HG03442 (cell line): ENCODE measurements at regions not wholly inside any gene's neighbourhood (a gene's known extent, or its start where the extent isn't known, plus 50 kb on each side); places are given as distances from the start of the nearest gene placed in this dataset.

ENCODE experiments used
- ATAC-seq: cut with Tn5 transposase; IDR thresholded peaks from one replicate; pipeline ENCODE4 v1.9.1; 2021; ENCODE audit warnings: mild to moderate bottlenecking, moderate library complexity; ENCODE audit not compliant: unreplicated experiment

DNA sequence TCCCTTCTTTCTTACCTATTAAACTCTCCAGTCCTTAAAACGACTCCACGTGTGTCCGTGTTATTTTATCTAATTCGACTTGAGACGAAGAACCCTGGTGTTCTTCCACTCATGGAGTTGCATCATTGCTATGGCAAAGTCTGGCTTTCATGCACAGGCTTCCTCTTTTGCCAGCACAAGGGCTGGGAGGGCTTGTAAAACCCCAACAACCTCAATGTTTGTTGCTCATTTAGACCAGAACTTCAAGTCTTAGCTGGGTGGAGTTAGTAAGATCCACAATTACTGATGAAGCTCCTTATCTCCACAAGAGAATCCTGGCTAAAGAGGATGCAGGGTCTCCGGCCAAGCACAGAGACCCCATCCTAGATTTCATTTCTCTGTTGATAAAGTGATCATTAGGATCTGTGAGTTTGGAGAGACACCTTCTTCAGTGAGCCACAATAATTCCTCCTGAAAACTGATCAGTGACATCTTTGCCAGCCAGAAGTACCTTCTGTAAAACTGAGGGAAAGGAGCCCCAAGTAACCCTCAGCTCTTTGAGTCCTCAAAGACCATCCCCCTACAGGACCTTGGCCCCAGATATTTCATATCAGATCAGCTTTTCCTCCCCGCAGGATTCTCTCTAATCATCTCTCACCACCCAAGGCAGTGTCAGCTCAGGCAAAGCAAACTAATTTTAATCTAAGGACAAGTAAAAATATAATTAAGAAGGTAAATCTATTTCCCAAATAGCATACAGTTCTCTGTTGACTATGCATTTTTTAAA, 514.6 kb downstream of the FUT8 start:
- no peak for ATAC-seq

DNA sequence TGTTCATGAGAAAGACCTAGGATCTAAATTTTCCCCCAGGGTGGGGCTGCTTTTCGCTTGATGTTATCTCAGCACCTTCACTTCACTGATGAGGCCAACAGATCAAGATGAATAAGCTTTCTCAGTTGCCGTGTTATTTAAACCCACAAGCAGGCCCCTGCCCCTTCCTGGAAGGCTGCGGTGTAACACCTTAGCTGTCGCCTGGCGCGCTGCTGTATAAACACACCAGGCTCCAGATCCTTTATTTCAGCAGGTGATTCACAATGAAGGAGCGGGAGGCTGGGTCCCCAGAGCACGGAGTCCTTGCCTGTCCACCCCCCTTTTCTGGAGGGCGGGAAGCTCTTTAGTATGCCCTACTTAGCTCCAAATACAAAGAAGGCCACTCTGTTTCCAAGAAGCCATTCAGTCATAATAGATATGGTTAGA, 515.4 kb downstream of the FUT8 start:
- no peak for ATAC-seq

DNA sequence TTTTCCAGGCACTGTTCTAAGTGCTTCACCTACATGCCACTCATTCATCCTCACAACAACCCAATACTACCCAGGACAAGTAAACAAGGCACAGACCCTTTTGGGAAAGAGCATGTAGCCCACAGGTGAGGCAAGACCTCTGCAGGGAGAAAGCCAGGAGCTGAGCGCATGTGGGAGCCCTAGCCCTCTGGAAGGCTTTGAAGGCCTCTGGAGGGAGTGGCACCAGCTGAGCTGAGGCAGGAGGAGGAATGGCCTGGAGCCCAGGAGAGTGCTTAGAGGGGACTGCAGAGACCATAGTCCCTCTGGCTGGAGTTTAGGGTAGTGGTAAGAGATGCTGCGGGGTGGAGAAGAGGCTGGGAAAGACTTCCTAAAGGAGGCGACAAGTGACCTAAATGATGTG, 516.5 kb downstream of the FUT8 start:
- no peak for ATAC-seq

DNA sequence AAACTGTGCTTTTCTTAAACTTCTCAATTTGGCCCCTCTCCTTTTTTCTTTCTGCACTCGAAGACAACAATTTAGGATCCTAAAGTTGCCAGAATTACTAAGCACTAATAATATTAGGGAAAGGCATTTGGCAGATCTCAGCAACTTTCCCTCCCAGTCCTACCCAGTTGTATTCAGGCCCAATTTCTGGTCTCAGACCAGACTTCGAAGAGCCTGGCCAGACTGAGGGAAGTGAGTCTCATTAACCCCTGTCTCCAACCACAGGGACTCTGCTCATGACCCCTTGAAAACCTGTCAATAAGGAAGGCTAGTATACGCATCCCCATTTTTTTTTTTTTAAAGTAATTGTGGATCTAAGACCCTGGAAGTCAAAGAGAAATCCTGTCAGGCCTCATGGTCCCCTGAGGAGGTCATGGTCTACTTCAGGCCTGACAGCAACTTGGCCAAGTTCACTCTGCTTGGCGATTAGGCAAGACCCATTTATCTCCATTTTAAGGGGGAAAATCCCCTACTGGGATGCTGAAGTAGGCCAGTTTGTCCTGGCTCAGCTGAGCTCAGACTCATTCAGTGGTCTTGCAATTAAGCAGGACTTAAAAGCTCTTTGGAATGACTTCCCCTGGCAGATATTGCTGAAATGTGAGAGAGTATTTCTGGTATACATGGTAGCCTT, 521.0 kb downstream of the FUT8 start:
- no peak for ATAC-seq

DNA sequence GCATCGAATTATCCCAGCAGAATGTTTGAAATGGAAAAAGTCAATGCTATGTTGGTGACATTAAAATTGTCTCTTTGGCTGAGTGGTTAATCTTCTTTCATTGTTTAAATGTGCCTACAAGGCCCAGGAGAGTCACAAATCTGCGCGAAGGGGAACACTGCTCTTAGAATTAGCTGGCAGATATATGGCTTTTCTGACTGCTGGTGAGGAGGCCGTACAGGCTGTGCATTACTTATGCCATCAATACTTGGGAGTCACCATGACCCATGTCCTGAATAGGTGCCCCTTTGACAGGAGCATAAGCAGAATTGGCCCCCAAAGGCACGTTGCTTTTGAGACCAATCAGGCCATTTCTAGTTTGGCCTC, 521.5 kb downstream of the FUT8 start:
- no peak for ATAC-seq

DNA sequence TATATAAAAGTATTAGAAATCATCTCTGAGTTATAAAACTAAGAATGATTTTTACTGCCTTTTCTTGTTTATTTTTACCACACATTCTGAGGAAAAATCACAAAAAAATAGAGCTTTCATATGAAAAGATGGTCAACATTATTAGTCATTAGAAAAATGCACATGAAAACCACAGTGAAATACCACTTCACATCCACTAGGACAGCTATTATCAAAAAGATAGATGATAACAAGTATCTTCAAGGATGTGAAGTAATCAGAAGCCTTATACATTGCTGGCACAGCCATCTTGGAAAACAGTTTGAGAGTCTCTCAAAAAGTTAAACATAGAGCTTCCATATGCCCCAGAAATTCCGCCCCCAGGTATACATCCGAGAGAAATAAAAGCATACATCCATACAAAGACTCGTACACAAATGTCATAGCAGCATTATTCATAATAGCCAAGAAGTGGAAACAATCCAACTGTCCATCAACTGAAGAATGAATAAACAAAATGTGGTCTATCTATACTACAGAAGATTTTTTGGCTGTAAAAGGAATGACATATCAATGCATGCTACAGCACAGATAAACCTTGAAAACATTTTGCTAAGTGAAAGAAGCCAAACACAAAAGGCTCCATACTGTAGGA, 523.9 kb downstream of the FUT8 start:
- no peak for ATAC-seq

DNA sequence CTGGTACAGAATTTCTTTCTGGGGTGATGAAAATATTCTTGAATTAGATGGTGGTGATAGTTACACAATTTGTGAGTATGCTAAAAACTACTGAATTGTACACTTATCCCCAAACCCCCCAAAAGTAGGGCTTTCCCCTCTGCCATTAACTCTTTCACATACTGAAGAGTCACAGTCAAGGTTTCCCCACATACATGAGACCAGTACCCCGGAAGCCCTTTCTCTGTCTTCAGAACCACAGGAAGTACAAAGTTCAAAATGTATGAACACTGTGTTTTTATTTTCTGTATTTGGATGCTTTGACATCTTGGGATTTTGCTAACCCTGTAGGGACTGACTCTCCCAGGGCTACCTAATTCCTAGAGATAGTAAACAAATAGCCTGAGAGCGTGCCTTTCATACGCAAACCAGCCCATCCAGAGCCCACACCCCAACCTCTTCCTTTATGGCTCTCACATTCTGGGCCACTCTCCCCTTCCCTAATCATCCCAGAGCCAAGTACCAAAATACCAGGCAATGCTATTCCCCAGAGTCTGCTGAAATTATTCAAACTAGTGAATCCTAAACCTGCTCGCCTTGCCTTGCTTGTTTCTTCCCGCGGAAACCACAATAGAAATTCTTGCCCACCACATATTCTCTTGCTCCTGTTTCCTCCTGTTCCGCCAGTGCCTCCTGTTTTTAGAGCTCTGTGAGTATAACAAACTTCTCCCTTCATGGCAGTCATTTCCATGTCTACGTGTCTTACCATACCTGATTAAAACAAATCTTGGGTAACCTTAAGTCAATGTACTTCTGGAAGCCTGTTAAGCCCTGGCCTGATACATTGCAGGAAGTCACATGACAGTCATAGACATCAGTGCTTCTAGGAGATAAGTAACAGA, 524.8 kb downstream of the FUT8 start:
- no peak for ATAC-seq

DNA sequence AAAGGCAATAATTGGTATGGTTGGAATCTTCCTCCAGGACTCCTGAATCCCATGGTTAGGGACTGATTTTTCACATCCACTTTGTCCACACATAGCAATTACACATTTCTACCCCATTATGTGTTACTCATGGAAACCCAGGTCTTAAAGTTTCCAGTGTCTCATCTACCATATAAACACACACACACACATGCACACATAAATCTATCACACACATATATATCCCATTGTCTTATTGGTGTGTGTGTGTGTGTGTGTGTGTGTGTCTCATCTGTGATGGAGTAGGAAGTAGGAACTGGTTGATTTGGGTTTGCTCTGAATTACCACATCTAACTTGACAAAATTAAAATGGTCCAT, 525.4 kb downstream of the FUT8 start:
- no peak for ATAC-seq

DNA sequence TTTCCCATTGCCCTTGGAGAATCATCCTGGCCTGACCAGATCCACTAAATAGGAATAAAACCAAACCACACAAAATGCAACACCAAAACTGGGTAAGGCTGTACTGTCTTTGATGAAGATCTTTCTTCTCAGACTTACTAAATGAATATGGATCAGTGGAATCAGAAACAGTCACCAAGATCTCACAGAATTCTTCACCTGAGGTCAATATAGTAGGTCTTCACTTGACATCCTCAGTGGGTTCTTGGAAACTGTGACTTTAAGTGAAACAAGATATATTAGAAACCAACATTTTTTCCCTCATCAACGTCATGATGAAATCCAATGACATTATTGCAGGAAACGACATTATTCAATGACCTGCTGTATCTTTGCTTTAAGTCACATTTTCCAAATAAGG, 526.2 kb downstream of the FUT8 start:
- no peak for ATAC-seq

DNA sequence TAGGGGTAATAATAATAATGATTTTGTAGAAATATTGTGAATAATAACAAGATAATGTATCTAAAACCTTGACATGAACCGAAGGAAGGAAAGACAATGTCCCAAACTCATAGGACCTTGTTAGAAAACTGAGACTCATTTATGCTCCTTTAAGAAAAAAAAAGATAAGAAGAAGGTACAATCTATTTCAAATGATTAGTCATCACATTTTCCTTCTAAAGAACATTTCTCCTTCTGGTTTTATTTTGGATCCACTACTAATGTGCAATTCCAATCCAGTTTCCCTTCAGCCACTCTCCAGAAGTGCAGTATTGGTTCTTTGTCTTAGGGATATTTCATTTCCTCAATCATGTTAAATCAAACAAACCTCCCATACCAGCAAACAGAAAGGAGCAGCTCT, 526.7 kb downstream of the FUT8 start:
- no peak for ATAC-seq

DNA sequence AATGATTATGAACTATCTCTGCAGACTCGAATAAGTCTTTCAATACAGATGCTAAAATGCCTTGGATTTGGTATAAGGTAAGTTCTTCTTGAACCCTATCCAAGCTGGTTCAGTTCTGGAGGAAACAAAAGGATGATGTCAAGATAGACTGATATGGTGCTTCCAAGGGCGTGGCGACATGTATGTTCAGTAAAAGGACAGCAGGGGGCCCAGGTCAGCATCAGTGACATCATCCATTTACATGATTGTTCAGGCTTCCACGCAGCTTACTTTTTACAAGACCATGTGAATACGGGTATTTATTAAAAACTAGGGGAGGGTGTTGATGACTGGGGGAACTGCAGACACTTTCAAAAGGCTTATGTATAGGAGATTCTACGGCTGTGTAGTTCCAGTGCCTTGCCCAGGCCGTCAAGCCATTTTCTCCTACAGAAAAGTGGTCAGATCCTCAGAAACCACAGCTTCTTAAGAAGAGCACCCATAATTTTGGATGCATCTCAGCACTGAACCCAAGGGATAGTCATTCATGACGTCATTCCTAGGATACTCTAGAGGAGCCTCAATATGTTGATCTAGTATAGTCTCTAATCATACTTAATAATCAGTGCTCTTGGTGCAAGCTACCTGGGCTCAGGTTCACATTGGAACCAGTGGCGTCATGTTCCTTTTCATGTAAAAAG, 527.7 kb downstream of the FUT8 start:
- no peak for ATAC-seq

DNA sequence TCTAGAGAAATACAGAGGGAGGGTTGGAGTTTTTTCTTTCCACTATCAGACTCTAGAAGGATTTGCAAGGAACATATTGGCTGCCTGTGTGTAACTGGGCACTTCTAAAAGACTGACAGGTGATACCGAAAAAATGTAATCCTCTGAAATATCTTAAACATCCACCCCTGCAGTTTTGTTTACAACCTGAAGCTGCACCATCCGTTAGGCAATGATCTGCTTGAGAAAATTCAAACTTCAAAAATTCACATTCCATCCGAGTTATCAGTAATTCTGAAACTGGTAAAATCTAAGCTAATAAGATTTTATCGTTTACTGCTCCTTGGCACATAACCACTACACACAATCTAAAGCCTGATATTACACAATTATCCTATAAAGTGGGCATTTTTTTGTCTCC, 528.6 kb downstream of the FUT8 start:
- no peak for ATAC-seq

DNA sequence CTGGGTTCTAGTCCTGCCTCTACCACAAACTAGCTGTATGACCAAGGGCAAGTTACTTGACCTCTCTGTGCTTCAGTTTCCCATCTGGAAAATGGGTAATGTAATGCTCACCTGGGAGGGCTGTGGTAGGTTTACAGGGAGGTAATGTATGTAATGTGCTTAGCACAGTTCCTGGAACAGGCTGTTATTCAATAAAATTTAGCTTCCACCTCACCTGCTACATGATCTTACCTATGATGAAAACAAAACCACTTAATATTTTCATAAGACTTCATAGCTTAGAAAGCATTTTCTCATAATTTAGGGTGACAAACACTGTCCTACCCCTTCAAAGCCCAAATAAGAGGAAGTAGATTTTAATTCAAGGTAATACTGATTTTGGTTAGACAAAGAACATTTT, 530.6 kb downstream of the FUT8 start:
- no peak for ATAC-seq

DNA sequence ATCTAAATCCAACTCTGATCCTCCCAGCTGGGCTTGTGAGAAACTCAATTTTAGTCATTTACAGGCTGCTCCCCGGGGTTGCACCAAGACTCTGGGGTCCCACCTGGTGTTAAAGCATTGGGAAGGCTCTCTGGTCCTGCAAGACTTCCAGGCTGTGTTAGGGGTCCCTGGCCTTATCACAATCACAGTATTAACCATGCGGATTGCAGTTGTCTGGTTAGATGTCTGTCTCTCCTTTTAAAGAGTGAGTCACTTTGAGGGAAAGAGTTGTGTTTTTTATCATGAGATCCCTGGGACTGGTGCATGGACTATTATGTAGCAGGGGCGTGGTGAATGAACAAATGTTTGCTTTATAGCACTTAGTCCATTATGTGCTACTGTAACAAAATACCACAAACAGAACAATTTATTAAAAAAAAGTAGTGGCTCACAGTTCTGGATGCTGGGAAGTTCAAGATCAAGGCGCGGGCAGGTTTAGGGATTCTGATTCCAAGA, 531.4 kb downstream of the FUT8 start:
- ATAC-seq: no peak

DNA sequence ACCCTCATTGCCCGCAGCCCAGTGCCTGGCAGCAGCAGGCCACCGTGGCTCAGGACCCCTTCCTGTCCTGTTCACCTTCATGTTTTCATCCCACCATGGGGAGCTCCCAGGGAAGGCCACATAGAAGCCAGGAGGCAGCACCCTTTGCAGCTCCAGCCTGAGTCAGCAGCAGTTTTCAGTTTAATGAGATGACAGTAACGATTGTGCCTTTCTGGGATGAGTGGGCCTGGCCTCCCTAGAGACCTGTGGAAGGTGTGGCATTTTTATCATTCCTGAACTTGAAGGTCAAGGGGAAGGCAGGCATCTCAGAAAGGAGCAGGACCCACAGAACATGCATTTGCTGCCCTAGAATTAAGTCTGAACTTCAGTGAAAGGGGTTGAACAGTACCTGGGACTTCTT, 532.8 kb downstream of the FUT8 start:
- no peak for ATAC-seq

DNA sequence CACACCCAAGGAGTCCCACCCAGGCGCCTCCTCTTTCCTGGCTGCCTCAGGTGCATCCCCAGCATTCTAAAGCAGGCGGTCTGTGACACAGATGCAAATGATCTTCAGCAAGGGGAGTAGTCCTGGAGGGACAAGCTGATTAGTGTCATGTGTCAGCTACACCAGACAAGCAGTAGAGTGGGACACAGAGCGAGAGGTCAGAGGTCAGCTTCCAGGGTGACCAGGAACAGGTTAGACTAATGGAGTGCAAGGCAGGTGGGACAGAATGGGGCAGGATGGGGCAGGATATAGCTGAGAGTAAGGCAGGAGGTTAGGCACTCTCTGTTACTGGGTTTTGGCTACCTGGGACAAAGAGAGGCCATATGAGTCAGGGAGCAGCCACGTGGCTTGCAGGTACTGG, 534.0 kb downstream of the FUT8 start:
- no peak for ATAC-seq

DNA sequence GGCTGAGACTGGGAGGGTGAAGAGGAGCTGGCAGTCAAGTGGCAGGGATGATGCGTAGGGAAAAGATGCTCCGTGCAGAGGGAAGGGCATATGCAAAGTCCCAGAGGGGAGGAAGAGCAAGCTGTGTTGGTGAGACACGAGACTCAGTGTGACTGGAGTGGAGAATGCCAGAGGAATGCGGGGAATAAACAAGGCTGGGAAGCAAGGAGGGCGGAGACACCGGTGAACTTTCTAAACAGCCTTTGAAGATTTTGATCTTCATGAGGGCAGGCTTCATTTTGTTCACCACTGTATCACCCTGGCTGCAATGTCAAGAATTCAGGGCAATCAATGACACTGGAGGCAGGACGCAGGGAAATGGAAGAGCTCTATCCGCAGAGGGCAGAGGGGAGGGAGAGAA, 535.8 kb downstream of the FUT8 start:
- ATAC-seq: no peak

DNA sequence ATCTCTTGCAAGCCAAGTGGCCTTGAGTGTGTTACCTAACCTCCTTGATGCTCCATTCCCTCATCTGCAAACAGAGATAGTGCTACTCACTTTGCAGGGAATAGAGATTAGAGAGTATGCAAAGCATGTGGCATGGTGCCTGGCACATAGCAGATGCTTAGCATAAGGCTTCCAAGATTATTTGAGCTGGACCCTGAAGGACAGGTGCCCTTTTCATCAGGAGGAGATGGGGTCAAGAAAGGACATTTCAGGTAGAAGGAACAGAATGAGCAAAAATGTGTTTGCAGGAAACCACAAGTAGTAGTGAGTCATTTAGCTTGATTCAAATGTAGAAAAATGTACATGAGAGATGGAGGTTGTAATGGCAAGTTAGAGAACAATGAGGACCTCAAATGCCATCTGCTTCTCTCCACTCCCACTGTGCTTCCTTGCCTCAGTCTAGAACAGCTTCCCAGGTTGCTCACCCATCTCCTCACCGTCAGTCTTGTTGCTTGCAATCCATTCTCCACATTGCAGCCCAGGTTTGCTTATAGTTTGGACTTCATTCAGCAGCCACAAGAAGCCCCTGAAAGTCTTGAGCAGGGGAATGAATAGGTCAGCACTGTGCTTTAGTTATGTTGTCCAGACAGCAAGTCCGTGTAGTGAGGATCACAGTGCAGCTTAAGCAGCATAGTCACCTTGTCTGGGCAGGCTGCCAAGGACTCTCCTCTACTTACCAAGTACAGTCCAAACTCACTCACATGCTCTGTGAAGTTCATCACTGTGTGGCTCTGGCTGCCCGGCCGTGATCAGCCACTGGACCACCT, 536.3 kb upstream of the CCDC196 start:
- ATAC-seq: peak; percentile 74

DNA sequence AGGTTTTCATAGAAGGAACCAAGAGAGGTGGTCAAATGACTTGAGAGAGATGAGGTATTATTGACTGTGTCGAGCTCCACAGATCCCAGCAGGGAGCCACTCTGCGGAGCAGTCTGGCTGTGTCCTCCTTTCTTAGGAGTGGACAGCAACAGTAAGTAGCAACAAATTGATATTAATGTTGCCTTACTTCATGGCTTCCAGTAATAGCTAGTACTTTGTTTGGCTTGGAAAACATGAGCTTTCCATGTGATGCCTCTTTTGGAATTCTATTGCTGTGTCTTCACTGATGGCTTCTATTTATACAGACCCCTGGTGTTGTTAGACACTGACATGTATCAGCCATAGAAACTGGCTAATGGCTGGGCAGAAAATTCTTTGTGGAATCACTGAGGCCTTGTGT, 531.2 kb upstream of the CCDC196 start:
- no peak for ATAC-seq

DNA sequence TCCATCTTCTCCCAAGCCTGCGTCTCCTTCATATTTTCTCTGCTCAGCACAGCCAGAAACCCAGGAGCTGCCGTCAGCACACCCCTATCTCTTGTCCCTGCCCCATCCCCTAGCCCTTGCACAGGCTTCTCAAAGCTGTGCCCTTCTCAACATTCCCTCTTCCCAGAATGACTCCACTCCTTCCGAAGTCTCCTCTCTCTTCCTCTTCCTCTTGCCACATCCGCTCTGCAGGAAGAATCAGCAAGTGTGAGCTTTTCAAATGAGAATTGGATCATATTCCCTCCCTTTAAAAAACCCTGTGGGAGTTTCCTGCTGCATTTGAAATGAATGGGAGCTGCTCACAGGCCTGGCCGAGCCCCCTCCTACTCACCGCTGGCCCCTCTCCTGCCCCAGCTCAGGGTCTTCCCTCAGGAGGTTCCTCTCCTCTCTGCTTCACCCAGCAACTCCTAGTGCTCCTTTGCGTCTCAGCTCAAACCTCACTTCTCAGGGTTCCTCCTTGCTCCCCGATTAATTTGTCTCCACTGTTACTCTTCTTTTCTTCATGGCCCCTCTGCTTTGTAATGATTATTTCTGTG, 528.5 kb upstream of the CCDC196 start:
- no peak for ATAC-seq
